HG03565 (cell line): ENCODE measurements at regions not wholly inside any gene's neighbourhood (a gene's known extent, or its start where the extent isn't known, plus 50 kb on each side); places are given as distances from the start of the nearest gene placed in this dataset.
A peak's percentile ranks its signal among the peaks of the same experiment; 100 is the strongest.
"Not testable (repeated sequence)": the region's sequence is repeated elsewhere in the genome, so short reads cannot be mapped to it uniquely, and the experiment has no call there.

ENCODE experiments used
- ATAC-seq: cut with Tn5 transposase; IDR thresholded peaks from one replicate; pipeline ENCODE4 v1.9.1; 2021; ENCODE audit warnings: mild to moderate bottlenecking, moderate library complexity; ENCODE audit not compliant: unreplicated experiment

DNA sequence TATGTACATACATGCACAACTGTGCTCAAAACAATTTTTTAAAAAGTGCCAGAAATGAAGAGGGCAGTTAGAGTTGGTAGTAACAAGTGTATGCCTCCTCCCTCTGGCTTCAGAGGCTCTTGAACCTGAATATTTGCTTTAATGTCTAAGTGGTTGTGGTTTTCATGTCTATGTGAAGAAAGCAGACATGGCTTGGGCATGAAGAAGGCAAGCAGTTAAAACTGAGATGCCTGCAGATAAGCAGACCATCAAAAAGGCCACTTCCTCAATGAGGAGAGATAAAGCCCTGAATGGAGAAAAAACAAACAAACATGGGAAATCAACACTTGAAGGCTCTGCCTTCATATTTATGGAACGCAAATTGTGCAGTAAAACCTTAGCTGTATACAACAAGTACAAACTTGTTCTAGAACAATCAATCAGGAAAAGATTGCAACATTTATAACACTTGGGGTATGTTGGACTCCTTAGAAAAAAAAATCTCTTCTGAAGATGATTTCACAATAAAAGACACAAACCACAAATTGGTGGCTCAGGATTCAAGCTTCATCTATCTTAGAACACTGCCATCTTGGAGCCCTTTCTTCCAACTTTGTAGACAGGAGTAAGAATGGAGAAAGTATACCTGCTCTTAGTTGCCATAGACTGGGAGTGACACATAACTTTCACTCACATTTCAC is 52.7 kb upstream of the PLA2G4A start:
- no peak for ATAC-seq

DNA sequence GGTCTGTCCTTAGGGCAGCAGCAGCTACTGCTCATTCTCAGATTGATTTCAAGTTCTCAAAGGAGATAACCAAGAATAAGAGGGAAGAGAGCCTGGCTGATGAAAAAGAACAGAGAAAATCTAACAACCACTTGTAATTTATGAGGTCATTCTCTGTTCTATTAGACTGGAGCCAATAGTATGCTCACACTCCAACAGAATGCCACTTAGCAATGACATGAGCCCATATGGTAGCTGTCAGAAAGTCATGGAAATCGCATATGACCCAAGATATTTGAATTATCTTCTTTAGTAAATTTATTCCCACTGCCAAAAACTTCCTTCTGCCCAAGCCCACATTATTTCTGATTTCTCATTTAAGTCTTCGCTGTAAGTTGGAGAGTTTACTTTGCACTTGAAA is 53.7 kb upstream of the PLA2G4A start:
- no peak for ATAC-seq

GRCh38 chr1:186772228-186772627 is 56.5 kb upstream of the PLA2G4A start:
- peak; percentile 31 for ATAC-seq

DNA sequence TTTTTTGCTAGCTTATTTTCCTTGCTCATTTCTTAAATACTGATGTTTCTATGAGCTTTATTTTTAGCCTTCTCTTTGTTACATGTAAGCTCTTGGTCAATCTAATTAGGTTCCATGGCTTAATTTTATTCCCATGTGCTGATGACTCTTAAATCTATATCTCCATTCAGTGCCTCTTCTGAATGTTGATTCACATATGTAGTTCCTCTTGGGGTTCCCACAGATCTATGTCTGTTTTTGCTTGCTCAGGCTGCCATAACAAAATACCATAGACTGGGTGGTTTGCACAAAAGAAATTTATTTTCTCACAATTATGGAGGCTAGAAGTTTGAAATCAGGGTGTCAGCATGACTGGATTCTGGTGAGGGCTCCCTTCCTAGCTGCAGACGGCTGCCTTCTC is 58.3 kb upstream of the PLA2G4A start:
- ATAC-seq, result no peak

DNA sequence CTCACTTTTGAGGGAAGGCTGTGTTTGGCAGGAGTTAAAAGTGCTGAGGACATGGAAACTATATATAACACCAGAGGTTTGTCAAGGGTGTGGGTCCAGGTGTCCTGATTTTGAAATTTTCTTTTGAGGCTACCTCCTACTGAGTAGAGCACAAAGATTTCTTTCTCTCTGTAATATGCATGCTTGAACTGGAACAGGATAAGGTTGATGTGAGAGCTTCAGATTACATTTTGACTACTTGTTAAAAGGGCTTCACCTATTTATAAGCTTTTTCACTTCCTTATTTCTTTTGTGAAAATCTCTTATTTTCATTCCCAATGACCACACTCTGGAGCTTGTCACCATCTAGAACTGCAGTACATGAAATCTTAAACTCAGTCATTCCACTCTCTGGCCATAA is 59.8 kb upstream of the PLA2G4A start:
- ATAC-seq, result peak; percentile 90

DNA sequence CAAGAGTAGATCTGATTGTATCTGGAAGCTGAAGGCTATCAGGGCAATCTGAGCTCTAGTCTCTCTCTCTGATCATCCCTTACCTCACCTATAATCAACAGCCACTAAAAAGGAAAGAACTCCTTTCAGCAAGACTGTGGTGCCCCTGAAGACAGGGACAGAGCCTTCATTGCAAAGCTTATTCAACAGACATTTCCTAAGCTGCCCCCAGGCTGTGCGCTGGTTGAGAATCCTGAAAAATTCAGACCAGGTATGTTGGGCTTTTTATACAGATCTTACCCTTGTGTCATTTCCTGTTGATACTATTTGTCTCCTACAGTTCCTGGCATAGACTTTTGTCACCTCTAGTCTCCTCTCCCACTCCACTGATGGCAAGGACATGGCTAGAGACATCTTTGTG is 63.3 kb upstream of the PLA2G4A start:
- no peak for ATAC-seq

GRCh38 chr1:186763107-186763506 is 65.6 kb upstream of the PLA2G4A start:
- peak; percentile 84 for ATAC-seq

DNA sequence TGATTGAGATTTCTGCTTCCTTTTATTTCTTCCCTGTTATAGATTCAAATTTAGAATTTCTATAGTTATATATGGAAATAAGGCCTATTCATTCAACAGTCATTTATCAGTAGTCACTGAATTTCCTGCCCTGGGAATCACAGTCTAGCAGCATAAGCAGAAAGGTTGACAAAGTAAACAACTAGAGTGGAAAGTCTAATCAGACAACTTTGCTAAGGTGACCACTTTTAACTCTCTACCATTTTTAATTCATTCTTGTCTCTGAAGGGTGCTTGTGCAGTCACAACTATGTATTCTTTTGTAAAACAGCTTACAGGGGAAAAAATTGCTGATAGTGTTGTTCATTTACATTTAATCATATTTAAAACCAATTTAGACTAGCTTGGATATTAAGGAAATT is 66.1 kb upstream of the PLA2G4A start:
- no peak for ATAC-seq

DNA sequence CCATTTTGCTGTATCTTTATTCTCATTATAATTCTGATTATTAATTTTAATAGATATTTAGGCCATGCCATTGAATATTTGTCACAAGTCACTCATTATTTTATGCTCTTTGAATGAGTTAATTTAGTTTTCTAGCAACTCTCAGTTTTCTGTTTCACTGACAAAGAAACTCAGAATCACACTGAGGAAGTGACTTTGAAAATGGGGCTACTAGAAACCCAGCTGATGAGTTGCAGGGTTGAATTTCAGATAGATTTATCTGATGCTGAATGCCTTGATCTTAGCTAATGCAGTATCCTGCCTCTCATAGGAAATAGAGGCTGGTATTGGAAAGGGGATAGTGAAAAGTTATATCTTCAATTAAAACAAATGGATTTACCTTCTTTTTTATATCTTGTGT is 67.4 kb upstream of the PLA2G4A start:
- ATAC-seq, result no peak

- ATAC-seq, result no peak
Measured at GRCh38 chr1:186760446-186760845, 68.3 kb upstream of the PLA2G4A start.

- not testable (repeated sequence) for ATAC-seq
Measured at GRCh38 chr1:186758896-186759606, 69.7 kb upstream of the PLA2G4A start.

DNA sequence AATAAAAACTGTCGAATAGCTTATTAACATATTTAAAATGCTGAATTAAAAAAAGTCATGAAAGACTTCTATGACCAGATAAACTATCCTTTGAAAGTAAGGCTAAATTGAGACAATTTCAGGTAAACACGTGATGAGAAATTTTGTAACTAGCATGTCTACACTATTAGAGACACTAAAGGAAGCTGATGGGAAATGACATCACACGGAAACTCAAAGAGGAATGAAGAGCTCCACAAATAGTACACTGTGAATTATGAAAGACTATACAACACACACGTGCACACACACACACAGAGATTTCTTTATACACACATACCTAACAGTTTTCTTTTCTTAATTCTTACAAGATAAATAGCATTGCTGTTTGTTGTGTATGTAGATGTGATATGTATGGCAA is 70.9 kb upstream of the PLA2G4A start:
- ATAC-seq, result no peak

DNA sequence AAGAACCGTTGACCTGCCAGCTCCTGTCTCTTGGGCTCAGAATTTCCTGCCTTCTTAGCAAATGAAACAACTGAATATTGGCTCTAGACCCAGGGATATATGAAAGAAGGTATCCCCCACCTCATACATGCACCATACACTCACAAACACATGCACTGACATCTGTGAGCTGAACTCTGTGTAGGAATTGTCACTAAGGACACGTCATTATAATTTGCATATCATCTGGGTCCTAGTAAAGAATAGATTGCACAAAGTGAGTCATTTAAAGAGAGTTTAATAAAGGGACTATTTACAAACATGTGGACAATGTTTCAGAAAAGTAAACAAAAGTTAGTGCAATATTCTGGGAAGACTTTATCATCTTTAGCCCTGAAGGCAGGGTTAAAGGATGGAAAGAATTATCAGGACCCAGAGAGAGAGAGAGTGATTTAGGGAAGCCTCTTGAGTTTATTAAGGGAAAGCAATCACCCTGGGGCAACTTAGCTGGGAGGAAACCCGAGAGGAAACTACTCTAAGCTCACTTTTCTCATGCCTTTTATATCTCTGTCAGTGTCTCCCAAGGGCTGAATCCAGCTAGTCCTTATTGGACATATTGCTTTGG is 74.1 kb upstream of the PLA2G4A start:
- no peak for ATAC-seq

DNA sequence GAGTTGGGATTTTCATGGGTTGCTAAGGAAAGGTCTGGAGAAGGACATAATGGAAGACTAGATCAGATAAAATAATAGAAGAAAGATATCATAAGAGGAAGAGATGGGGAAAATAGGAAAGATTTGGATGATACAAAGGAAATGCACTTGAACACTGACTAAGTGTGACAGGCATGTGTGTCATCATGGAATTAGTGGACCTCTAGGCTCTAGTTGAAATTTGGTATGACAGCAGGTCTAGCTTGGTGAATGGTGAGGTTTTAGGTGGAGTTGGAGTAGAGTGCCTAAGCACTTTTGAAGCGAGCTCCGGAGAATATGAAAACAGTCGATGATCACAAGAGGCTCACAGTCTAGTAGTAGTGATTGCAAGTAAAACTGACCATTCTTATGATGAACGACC is 73.0 kb upstream of the PTGS2 start:
- ATAC-seq, result no peak

GRCh38 chr1:186750257-186750656 is 70.0 kb upstream of the PTGS2 start:
- no peak for ATAC-seq

DNA sequence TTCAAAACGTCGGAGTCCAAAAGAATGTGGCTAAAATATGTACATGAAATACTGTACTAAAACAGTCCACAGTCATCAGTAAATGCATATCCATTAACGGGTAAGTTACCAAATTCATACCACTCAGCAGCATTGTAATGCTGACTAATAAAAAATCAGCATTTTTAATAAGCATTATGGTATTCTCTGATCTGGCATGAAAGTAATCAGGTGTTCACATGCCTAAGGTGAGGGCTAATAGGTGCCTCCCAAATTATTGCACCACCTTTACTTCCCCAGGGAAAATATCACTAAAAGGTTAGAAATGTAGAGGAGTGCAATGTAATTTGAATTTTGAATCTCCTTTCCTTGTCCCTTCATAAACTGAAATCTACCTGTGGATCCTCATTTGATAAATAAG is 69.6 kb upstream of the PTGS2 start:
- ATAC-seq, result no peak

DNA sequence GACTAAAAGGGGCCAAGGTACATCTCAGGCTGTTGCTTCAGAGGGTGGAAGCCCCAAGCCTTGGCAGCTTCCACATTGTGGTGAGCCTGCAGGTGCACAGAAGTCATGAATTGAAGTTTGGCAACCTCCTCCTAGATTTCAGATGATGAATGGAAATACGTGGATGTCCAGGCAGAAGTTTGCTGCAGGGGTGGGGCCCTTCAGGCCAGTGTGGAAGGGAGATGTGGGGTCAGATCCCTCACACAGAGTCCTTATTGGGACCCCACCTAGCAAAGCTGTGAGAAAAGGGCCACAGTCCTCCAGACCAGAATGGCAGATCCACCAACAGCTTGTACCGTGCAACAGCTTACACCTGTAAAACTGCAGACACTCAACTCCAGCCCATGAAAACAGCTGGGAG is 67.4 kb upstream of the PTGS2 start:
- no peak for ATAC-seq

DNA sequence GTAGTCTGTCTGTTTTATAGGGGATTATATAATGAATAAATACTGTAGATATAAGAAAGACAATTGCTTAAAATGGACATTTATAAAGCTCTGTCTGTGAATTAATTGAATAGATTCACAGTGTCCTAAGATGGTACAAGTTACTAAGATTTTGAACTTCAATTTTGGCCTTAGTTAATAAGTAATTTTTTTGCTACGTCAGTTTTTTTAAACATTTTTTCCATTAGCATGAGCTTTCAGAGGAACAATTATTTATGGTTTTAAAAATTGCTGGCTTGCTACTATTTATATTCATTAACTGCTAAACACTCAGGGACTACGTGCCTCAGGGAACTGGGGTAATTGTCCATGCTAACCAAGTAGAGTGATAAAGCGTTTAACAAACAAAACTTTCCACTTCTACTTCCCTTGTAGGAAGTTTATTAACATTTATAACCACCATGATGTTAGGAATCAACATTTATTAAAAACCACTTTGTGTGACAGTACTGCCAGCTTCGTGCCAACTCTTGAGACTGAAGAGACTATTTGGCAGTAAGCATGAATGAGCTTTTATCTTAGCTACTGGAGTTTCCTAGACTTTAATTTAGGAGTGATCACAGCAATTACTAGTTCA is 65.4 kb upstream of the PTGS2 start:
- ATAC-seq, result no peak

DNA sequence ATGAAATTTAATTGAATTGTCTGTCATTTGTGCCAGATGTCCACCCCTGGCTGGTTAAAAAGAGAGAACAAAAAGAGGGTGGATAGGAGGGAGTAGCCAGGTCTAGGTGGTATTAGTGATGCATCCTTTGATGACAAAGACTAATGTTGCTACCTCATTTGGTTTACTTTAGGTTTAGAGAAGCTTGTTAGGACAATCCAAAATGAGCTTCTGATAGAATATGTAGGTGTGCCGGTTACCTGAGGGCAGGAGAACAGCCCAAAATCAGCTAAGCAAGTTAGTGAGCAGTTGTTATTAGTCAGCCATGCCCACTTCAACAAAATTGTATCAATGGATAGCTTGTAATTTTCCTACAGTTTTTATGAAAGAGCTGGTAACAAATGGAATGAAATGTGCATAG is 61.4 kb upstream of the PTGS2 start:
- ATAC-seq, result no peak

GRCh38 chr1:186740324-186740723 is 60.1 kb upstream of the PTGS2 start:
- peak; percentile 65 for ATAC-seq

DNA sequence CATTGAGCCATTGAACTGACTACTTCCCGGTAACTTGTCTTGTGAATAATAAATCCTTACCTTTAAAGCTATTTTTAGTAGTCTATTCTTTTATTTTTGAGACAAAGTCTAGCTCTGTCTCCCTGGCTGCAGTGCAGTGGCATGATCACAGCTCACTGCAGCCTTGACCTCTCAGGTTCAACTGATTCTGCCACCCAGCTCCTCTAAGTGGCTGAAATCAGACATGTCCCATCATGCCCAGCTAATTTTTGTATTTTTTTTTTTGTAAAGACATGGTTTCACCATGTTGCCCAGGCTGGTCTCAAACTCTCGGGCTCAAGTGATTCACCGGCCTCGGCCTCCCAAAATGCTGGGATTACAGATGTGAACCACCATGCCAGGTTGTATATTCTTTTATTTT is 59.3 kb upstream of the PTGS2 start:
- ATAC-seq, result no peak

- peak; percentile 85 for ATAC-seq
Measured at GRCh38 chr1:186738926-186739325, 58.7 kb upstream of the PTGS2 start.
